ENCODE measurements at regions not wholly inside any gene's neighbourhood (a gene's known extent, or its start where the extent isn't known, plus 50 kb on each side); places are given as distances from the start of the nearest gene placed in this dataset.
A peak's percentile ranks its signal among the peaks of the same experiment; 100 is the strongest.

- TF ChIP-seq MAX (IDR thresholded peaks at IDR 0.05; ENCODE audit: low read depth, low read length) (no peak), POLR2A (IDR thresholded peaks at IDR 0.05; ENCODE audit: extremely low read depth, insufficient read length) (no peak), MYC (IDR thresholded peaks at IDR 0.05; ENCODE audit: low read depth, low read length) (no peak)
- DNase-seq (ENCODE audit: low read depth), result no peak
- H3K4me3 ChIP-seq (ENCODE audit: low read depth, low read length), result no peak overlapping the region
Measured at GRCh38 chr1:9179463-9180110, 50.7 kb upstream of the GPR157 start.

- H3K4me3 ChIP-seq (ENCODE audit: low read depth, low read length), result no peak overlapping the region
- TF ChIP-seq POLR2A (IDR thresholded peaks at IDR 0.05; ENCODE audit: extremely low read depth, insufficient read length), result no peak
- no peak for TF ChIP-seq MAX (IDR thresholded peaks at IDR 0.05; ENCODE audit: low read depth, low read length)
- no peak for TF ChIP-seq MYC (IDR thresholded peaks at IDR 0.05; ENCODE audit: low read depth, low read length)
- no peak for TF ChIP-seq CTCF (IDR thresholded peaks at IDR 0.05; ENCODE audit: low read depth, low read length)
Measured at GRCh38 chr1:9180111-9180819, 51.4 kb upstream of the GPR157 start.

GRCh38 chr1:9181176-9181906 lies 52.4 kb upstream of the GPR157 start:
- H3K4me3 ChIP-seq (ENCODE audit: low read depth, low read length), result no peak overlapping the region
- TF ChIP-seq MAX (IDR thresholded peaks at IDR 0.05; ENCODE audit: low read depth, low read length) (no peak), CTCF (IDR thresholded peaks at IDR 0.05; ENCODE audit: low read depth, low read length) (peak; percentile 77), MYC (IDR thresholded peaks at IDR 0.05; ENCODE audit: low read depth, low read length) (peak; percentile 9; the same call in 1 of the 2 replicates), POLR2A (IDR thresholded peaks at IDR 0.05; ENCODE audit: extremely low read depth, insufficient read length) (no peak)
- DNase-seq (ENCODE audit: low read depth), result peak; percentile 67

More at GRCh38 chr1:9180111-9180819, 51.4 kb upstream of the GPR157 start:
- DNase-seq (ENCODE audit: low read depth), result no peak

GRCh38 chr1:9181990-9182783 lies 52.4 kb upstream of the H6PD start:
- H3K4me3 ChIP-seq (ENCODE audit: low read depth, low read length), result no peak overlapping the region
- no peak for DNase-seq (ENCODE audit: low read depth)
- TF ChIP-seq MYC (IDR thresholded peaks at IDR 0.05; ENCODE audit: low read depth, low read length), result no peak
- no peak for TF ChIP-seq CTCF (IDR thresholded peaks at IDR 0.05; ENCODE audit: low read depth, low read length)
- no peak for TF ChIP-seq MAX (IDR thresholded peaks at IDR 0.05; ENCODE audit: low read depth, low read length)
- TF ChIP-seq POLR2A (IDR thresholded peaks at IDR 0.05; ENCODE audit: extremely low read depth, insufficient read length), result no peak

- TF ChIP-seq MYC (IDR thresholded peaks at IDR 0.05; ENCODE audit: low read depth, low read length) (no peak), POLR2A (IDR thresholded peaks at IDR 0.05; ENCODE audit: extremely low read depth, insufficient read length) (no peak), CTCF (IDR thresholded peaks at IDR 0.05; ENCODE audit: low read depth, low read length) (no peak), MAX (IDR thresholded peaks at IDR 0.05; ENCODE audit: low read depth, low read length) (no peak)
- DNase-seq (ENCODE audit: low read depth), result no peak
- H3K4me3 ChIP-seq (ENCODE audit: low read depth, low read length), result no peak overlapping the region
Measured at GRCh38 chr1:9182784-9183257, 51.8 kb upstream of the H6PD start.
